Parathyroid adenoma (tissue), 2 donors: ENCODE measurements at regions not wholly inside any gene's neighbourhood (a gene's known extent, or its start where the extent isn't known, plus 50 kb on each side); places are given as distances from the start of the nearest gene placed in this dataset.
"Not testable (repeated sequence)": the region's sequence is repeated elsewhere in the genome, so short reads cannot be mapped to it uniquely, and the experiment has no call there.

ENCODE experiments used
- H2AFZ ChIP-seq: fragments of 300-600 bp; sonication (generic); one replicate; pipeline ENCODE4 v1.7.0; 2017; ENCODE audit warnings: antibody characterized with exemption, mild to moderate bottlenecking
- H3K27ac ChIP-seq: fragments of 300-600 bp; sonication (generic); one replicate; pipeline ENCODE4 v1.7.0; 2017
- H3K27me3 ChIP-seq: fragments of 300-600 bp; sonication (generic); one replicate; pipeline ENCODE4 v1.7.0; 2017; ENCODE audit warnings: low read length; ENCODE audit not compliant: control insufficient read depth, insufficient read depth
- H3K36me3 ChIP-seq: fragments of 300-600 bp; sonication (generic); one replicate; pipeline ENCODE4 v1.7.0; 2017; ENCODE audit warnings: low read length; ENCODE audit not compliant: control insufficient read depth, insufficient read depth
- H3K4me1 ChIP-seq: fragments of 300-600 bp; sonication (generic); one replicate; pipeline ENCODE4 v1.7.0; 2017; ENCODE audit warnings: control low read depth
- H3K4me2 ChIP-seq: fragments of 300-600 bp; sonication (generic); one replicate; pipeline ENCODE4 v1.7.0; 2017; ENCODE audit warnings: low read length
- H3K4me3 ChIP-seq: fragments of 300-600 bp; sonication (generic); one replicate; pipeline ENCODE4 v1.7.0; 2017; ENCODE audit warnings: low read depth, low read length
- H3K79me2 ChIP-seq: fragments of 300-600 bp; sonication (generic); one replicate; pipeline ENCODE4 v1.7.0; 2017; ENCODE audit warnings: control low read depth
- H3K9ac ChIP-seq: fragments of 300-600 bp; sonication (generic); one replicate; pipeline ENCODE4 v1.7.0; 2017; ENCODE audit warnings: mild to moderate bottlenecking
- H3K9me3 ChIP-seq: fragments of 300-600 bp; sonication (generic); one replicate; pipeline ENCODE4 v1.7.0; 2017; ENCODE audit warnings: low read length; ENCODE audit not compliant: control insufficient read depth
- TF ChIP-seq, protein P1 (sequence below): fragments of 300-600 bp; sonication (generic); IDR thresholded peaks from one replicate; pipeline ENCODE4 v1.7.0; 2017; ENCODE audit warnings: antibody characterized with exemption, mild to moderate bottlenecking
- donor health status: primary hyperparathyroidism.

DNA sequence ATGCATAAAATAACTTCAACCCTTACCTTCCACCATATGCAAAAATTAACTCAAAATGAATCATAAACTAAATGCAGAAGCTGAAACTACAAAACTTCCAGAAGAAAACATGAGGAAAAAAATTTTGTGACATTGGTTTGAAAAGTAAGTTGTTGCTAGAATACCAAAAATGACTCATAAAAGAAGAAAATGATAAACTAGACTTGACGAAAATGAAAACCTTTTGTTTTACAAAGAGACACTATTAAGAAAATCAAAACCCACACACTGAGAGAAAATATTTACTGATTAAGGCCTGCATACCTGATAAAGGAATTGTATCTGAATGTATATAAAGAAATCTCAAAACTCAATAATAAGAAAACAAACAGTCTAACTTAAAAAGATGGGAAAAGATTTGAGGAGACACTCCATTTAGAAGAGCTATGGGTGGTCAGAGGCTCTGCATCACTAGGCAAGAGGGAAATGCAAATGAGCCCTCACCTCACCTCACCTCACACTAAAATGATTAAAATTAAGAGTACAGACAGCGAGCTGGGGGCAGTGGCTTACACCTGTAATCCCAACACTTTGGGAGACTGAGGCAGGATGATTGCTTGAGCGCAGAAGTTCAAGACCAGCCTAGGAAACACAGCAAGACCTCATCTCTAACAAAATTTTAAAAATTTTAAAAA, 97.6 kb upstream of the CST7 start:
- Histone ChIP-seq H2AFZ (no peak overlapping the region), H3K36me3 (no peaks in the 10 kb centered on the region), H3K27ac (no peak overlapping the region), H3K4me1 (no peaks in the 10 kb centered on the region), H3K9ac (no peak overlapping the region), H3K79me2 (no peaks in the 10 kb centered on the region), H3K4me2 (no peak overlapping the region), H3K27me3 (peaks cover 2% of the 10 kb centered on the region), H3K9me3 (no peaks in the 10 kb centered on the region), H3K4me3 (no peak overlapping the region)
- TF ChIP-seq, protein P1, sequence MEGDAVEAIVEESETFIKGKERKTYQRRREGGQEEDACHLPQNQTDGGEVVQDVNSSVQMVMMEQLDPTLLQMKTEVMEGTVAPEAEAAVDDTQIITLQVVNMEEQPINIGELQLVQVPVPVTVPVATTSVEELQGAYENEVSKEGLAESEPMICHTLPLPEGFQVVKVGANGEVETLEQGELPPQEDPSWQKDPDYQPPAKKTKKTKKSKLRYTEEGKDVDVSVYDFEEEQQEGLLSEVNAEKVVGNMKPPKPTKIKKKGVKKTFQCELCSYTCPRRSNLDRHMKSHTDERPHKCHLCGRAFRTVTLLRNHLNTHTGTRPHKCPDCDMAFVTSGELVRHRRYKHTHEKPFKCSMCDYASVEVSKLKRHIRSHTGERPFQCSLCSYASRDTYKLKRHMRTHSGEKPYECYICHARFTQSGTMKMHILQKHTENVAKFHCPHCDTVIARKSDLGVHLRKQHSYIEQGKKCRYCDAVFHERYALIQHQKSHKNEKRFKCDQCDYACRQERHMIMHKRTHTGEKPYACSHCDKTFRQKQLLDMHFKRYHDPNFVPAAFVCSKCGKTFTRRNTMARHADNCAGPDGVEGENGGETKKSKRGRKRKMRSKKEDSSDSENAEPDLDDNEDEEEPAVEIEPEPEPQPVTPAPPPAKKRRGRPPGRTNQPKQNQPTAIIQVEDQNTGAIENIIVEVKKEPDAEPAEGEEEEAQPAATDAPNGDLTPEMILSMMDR = no peak

DNA sequence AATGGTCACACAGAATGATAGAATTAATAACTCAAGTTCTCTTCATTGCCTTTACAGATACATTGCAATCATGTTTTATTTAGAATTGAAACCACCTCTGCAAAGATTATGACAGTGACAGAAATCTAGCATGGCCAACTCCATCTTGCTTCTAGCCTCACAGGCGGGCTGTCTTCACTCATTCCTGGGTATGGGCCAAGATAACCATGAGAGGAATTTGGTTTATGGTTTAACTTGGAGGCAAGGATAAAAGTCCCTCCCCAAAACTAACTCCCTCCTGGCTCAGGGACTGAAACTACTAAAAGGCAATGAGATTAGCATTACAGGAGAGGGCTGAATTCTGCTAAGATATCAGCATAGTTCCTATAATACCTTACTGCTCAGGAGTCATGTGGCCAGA, 95.2 kb upstream of the CST7 start:
- peaks cover 2% of the 10 kb centered on the region for H3K27me3 ChIP-seq
- no peak overlapping the region for H3K27ac ChIP-seq
- no peak overlapping the region for H3K9ac ChIP-seq
- TF ChIP-seq, protein P1 = no peak
- no peaks in the 10 kb centered on the region for H3K36me3 ChIP-seq
- H3K79me2 ChIP-seq = no peaks in the 10 kb centered on the region
- H3K4me1 ChIP-seq = no peaks in the 10 kb centered on the region
- H3K4me3 ChIP-seq = no peak overlapping the region
- H3K9me3 ChIP-seq = no peaks in the 10 kb centered on the region
- no peak overlapping the region for H2AFZ ChIP-seq
- no peak overlapping the region for H3K4me2 ChIP-seq

DNA sequence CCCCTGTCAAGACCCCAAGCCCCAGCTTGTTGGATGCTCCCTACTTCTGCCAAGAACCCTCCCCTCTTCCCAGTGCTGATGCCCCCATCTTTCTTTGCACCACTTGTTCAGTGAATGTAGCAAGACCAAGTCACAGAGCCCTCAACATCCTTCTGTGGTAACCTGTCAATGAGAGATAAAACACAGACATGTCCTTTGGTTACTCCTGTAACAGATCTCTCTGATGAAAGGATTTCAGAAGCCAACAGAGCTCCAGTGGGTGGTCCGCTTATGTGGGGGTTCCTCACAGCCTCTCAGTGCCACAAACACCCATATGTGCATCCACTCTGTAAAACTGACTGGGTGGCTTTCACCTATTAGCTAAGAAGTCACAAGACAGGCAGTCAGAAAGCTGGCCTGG, 93.2 kb upstream of the CST7 start:
- no peak overlapping the region for H2AFZ ChIP-seq
- no peaks in the 10 kb centered on the region for H3K79me2 ChIP-seq
- H3K4me2 ChIP-seq = no peak overlapping the region
- TF ChIP-seq, protein P1 = no peak
- H3K36me3 ChIP-seq = no peaks in the 10 kb centered on the region
- H3K9me3 ChIP-seq = no peaks in the 10 kb centered on the region
- no peak overlapping the region for H3K9ac ChIP-seq
- H3K4me1 ChIP-seq = no peaks in the 10 kb centered on the region
- no peak overlapping the region for H3K27ac ChIP-seq
- H3K4me3 ChIP-seq = no peak overlapping the region
- H3K27me3 ChIP-seq = no peaks in the 10 kb centered on the region

DNA sequence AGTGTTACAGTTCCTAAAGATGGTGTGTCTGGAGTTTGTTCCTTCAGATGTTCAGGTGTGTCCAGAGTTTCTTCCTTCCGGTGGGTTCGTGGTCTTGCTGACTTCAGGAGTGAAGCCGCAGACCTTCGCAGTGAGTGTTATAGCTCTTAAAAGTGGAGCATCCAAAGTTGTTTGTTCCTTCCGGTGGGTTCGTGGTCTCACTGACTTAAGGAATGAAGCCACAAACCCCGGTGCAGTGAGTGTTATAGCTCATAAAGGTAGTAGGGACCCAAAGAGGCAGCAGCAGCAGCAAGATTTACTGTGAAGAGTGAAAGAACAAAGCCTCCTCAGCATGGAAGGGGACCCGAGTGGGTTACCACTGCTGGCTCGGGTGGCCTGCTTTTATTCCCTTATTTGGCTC, 90.6 kb upstream of the CST7 start:
- not testable (repeated sequence) for H3K4me2 ChIP-seq, H3K27ac ChIP-seq, H3K9me3 ChIP-seq, H2AFZ ChIP-seq, H3K27me3 ChIP-seq, H3K9ac ChIP-seq, H3K36me3 ChIP-seq, H3K4me3 ChIP-seq, H3K4me1 ChIP-seq, H3K79me2 ChIP-seq

DNA sequence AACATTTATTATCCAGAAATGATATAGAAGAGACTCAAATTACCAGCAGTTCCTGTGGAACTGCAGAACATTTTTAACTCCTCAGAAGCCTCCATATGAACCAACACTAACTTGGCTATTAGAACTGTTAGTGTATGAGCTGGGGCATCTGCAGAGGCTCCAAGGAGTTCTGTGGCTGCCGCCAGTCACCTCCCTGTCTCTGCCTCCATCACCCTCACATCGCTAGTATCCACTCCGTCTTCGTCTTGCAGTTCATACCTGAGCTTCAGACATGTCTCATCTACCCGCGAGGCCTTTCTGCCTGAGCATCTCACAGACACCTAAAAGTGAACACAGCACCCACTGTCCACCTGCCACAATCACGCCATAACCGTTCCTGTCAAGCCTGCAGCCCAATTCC, 89.5 kb upstream of the CST7 start:
- no peaks in the 10 kb centered on the region for H3K9me3 ChIP-seq
- H3K4me1 ChIP-seq = no peaks in the 10 kb centered on the region
- H3K27ac ChIP-seq = no peak overlapping the region
- H3K27me3 ChIP-seq = no peaks in the 10 kb centered on the region
- H3K4me3 ChIP-seq = no peak overlapping the region
- H3K9ac ChIP-seq = no peak overlapping the region
- H3K79me2 ChIP-seq = no peaks in the 10 kb centered on the region
- no peaks in the 10 kb centered on the region for H3K36me3 ChIP-seq
- H3K4me2 ChIP-seq = no peak overlapping the region
- no peak overlapping the region for H2AFZ ChIP-seq
- TF ChIP-seq, protein P1 = no peak
